OCI-LY7 (cell line): ENCODE measurements at regions not wholly inside any gene's neighbourhood (a gene's known extent, or its start where the extent isn't known, plus 50 kb on each side); places are given as distances from the start of the nearest gene placed in this dataset.

Experiments used
- BruUV-seq: library from RNA; stranded (reverse); fragments of 400-500 nt; replicated peaks from 2 replicates; lab custom pipeline; 2021; lab: Mats Ljungman, UMichigan
- CTCF ChIA-PET: fragments of 300-600 bp; sonication (Branson Sonifier 250); formaldehyde crosslinking; loops from one replicate; lab custom pipeline; 2022; ENCODE audit warnings: antibody characterized with exemption; ENCODE audit not compliant: unreplicated experiment; lab: Charles Lee
- POLR2A ChIA-PET: fragments of 300-600 bp; sonication (Branson Sonifier 250); formaldehyde crosslinking; loops from one replicate; lab custom pipeline; 2022; ENCODE audit warnings: antibody characterized with exemption; lab: Charles Lee
- DNase-seq: peaks from one replicate; pipeline ENCODE4 v3.0.0-alpha.2; 2015; ENCODE audit warnings: low spot score
- H2AFZ ChIP-seq: fragments of 200-600 bp; sonication (generic), shearing (Covaris generic); 2 replicates; pipeline ENCODE4 v1.6.1; 2014; ENCODE audit warnings: mild to moderate bottlenecking, antibody characterized with exemption, low read length, moderate library complexity
- H3K27ac ChIP-seq: fragments of 200-600 bp; sonication (generic); 2 replicates; pipeline ENCODE4 v1.5.1; 2014; ENCODE audit warnings: mixed run types, low read depth, mild to moderate bottlenecking, moderate library complexity, low read length, inconsistent platforms; ENCODE audit not compliant: poor library complexity, severe bottlenecking
- H3K36me3 ChIP-seq: fragments of 200-600 bp; sonication (generic); 2 replicates; pipeline ENCODE4 v1.6.1; 2014; ENCODE audit warnings: mild to moderate bottlenecking, antibody characterized with exemption, low read length, moderate library complexity, mixed read lengths; ENCODE audit not compliant: insufficient read depth
- H3K4me1 ChIP-seq: fragments of 200-600 bp; sonication (generic); 2 replicates; pipeline ENCODE4 v1.5.1; 2014; ENCODE audit warnings: mild to moderate bottlenecking, low read length; ENCODE audit not compliant: insufficient read depth, poor library complexity, severe bottlenecking
- H3K4me2 ChIP-seq: fragments of 200-600 bp; sonication (generic); 2 replicates; pipeline ENCODE4 v1.6.1; 2014; ENCODE audit warnings: mild to moderate bottlenecking, low read length
- H3K4me3 ChIP-seq: fragments of 200-600 bp; sonication (generic); 2 replicates; pipeline ENCODE4 v1.5.1; 2014; ENCODE audit warnings: mild to moderate bottlenecking, low read depth, low read length; ENCODE audit not compliant: poor library complexity, severe bottlenecking
- H3K79me2 ChIP-seq: fragments of 200-600 bp; sonication (generic); 2 replicates; pipeline ENCODE4 v1.6.1; 2016; ENCODE audit warnings: low read depth, mild to moderate bottlenecking, low read length, moderate library complexity, mixed read lengths; ENCODE audit not compliant: insufficient read depth
- H3K9me2 ChIP-seq: fragments of 200-600 bp; sonication (generic); 2 replicates; pipeline ENCODE4 v1.6.1; 2016; ENCODE audit warnings: mild to moderate bottlenecking, low read length, mixed read lengths; ENCODE audit not compliant: insufficient read depth
- H3K9me3 ChIP-seq: fragments of 200-600 bp; sonication (generic); 2 replicates; pipeline ENCODE4 v1.6.1; 2014; ENCODE audit warnings: mild to moderate bottlenecking, mixed run types, low read length, mixed read lengths
- H4K20me1 ChIP-seq: fragments of 200-600 bp; sonication (generic); 2 replicates; pipeline ENCODE4 v1.6.1; 2014; ENCODE audit warnings: mild to moderate bottlenecking, antibody characterized with exemption, low read length, moderate library complexity, mixed read lengths; ENCODE audit not compliant: insufficient read depth
- EZH2phosphoT487 ChIP-seq: fragments of 200-600 bp; sonication (generic); IDR thresholded peaks from 2 replicates; pipeline ENCODE4 v1.6.1; 2018; ENCODE audit warnings: low read depth, borderline replicate concordance, mild to moderate bottlenecking, mixed run types, antibody characterized with exemption, low read length, moderate library complexity, mixed read lengths
- intact Hi-C: fragments of 100-400 bp; cut with micrococcal nuclease; formaldehyde crosslinking; loops from one replicate; pipeline ENCODE4 v1.10.0; 2022; ENCODE audit not compliant: unreplicated experiment
- TF ChIP-seq, protein P1 (sequence below): fragments of 200-600 bp; sonication (generic); conservative IDR thresholded peaks from 2 replicates; pipeline ENCODE4 v1.5.1; 2014; ENCODE audit warnings: mild to moderate bottlenecking, antibody characterized with exemption, low read length, moderate library complexity, mixed read lengths

DNA sequence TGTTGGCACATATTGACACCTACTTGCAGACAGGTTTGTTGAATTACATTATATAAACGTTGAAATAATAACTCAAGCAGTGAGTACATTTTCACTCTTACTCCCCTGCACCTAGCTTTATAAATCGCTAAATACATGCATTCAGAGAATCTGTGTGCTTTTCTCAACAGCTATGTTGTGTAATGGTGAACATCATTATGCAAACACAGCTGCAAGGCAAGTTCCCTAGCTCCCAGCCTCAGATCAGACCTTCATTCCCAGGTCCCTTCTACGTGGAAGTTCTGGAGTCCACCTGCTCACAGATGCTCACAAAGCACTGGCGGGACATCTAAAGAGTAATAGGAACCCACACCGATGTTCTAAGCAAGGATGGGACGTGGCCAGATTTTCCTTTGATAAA lies 86.8 kb upstream of the PEG3 start:
- Histone ChIP-seq H3K4me3 (no peak overlapping the region), H3K79me2 (no peaks in the 10 kb centered on the region), H3K36me3 (no peaks in the 10 kb centered on the region), H4K20me1 (no peaks in the 10 kb centered on the region), H3K4me1 (no peaks in the 10 kb centered on the region), H3K27ac (no peak overlapping the region), H3K9me2 (no peaks in the 10 kb centered on the region), H3K4me2 (no peak overlapping the region), H2AFZ (no peak overlapping the region), H3K9me3 (no peaks in the 10 kb centered on the region)
- TF ChIP-seq, protein P1, sequence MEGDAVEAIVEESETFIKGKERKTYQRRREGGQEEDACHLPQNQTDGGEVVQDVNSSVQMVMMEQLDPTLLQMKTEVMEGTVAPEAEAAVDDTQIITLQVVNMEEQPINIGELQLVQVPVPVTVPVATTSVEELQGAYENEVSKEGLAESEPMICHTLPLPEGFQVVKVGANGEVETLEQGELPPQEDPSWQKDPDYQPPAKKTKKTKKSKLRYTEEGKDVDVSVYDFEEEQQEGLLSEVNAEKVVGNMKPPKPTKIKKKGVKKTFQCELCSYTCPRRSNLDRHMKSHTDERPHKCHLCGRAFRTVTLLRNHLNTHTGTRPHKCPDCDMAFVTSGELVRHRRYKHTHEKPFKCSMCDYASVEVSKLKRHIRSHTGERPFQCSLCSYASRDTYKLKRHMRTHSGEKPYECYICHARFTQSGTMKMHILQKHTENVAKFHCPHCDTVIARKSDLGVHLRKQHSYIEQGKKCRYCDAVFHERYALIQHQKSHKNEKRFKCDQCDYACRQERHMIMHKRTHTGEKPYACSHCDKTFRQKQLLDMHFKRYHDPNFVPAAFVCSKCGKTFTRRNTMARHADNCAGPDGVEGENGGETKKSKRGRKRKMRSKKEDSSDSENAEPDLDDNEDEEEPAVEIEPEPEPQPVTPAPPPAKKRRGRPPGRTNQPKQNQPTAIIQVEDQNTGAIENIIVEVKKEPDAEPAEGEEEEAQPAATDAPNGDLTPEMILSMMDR, result no peak
- no TSS peak for BruUV-seq
- POLR2A ChIA-PET, result no interaction called here
- no peak for DNase-seq
- CTCF ChIA-PET, result no interaction called here
- intact Hi-C loops, result no loop called here

DNA sequence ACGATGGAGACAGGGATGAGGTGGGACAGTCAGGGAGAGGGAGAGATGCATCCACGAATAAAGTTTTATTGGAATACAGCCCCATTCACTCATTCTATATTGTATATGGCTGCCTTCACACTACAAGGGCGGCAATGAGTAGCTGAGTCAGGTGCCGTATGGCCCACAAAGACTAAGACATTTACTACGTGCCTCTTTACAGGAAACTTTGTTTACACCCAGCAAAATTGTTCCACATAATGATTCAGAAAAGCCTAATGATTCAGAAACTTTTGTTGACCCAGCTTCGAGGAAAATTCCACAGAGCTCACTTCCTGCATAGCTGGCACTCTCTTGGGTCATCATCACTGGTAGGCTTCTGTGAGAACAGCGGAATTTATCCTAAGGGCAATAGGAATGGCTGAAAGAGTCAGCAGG lies 87.3 kb upstream of the PEG3 start:
- no peak for DNase-seq
- Histone ChIP-seq H3K36me3 (no peaks in the 10 kb centered on the region), H3K4me3 (no peak overlapping the region), H3K27ac (no peak overlapping the region), H3K9me2 (no peaks in the 10 kb centered on the region), H3K79me2 (no peaks in the 10 kb centered on the region), H3K4me1 (no peaks in the 10 kb centered on the region), H3K9me3 (no peaks in the 10 kb centered on the region), H4K20me1 (no peaks in the 10 kb centered on the region), H2AFZ (no peak overlapping the region), H3K4me2 (no peak overlapping the region)
- POLR2A ChIA-PET, result no interaction called here
- TF ChIP-seq, protein P1, result no peak
- no peak for TF ChIP-seq EZH2phosphoT487
- intact Hi-C loops, result no loop called here
- BruUV-seq, result no TSS peak
- CTCF ChIA-PET, result no interaction called here

DNA sequence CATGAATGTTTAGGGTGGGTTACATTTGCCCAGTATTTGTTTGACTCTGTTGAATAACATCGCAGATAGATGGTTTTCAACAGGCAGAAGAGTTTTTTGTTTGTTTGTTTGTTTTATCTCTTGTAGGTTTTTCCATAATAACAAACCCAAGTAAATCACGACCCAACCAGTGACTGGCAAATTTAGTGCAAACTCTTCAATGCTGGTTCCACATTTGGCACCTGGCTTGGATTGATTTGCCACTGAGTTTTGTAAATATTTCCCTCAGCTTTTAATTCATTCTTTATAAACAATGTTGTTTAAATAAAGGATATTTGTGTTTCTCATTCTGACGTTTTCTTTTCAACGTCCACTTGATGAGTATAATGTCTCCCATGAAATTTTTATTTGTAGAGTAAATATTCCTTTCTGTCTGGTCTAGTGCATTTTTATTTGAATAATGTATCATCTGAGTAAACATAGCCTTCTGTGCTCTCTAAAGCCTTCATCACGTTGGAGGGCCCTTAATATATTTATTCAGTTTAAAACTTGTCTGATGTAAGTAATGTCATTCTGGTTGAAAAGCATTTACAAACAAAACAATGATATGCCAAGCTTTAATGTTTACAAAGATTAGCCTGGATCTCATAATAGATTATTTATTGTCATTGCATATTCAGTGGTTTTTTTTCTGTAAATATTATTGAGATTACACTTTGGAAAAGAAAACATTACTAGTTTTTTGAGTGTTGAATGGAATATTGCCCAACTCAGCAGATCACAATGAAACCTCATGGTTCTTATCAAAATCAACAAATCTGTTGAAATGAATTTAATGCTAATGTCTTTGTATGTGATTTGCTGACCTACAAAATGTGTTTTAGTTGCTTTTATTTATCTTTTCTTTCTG lies 90.4 kb upstream of the PEG3 start:
- Histone ChIP-seq H3K36me3 (no peaks in the 10 kb centered on the region), H2AFZ (no peak overlapping the region), H3K4me3 (no peak overlapping the region), H3K9me3 (no peaks in the 10 kb centered on the region), H3K79me2 (no peaks in the 10 kb centered on the region), H3K4me1 (no peaks in the 10 kb centered on the region), H3K4me2 (no peak overlapping the region), H3K9me2 (no peaks in the 10 kb centered on the region), H3K27ac (no peak overlapping the region), H4K20me1 (no peaks in the 10 kb centered on the region)
- BruUV-seq, result no TSS peak
- no peak for DNase-seq
- TF ChIP-seq, protein P1, result no peak
- TF ChIP-seq EZH2phosphoT487, result no peak
- intact Hi-C loops, result no loop called here
- POLR2A ChIA-PET, result no interaction called here
- CTCF ChIA-PET, result no interaction called here
